RWPE2 (cell line): ENCODE measurements at regions not wholly inside any gene's neighbourhood (a gene's known extent, or its start where the extent isn't known, plus 50 kb on each side); places are given as distances from the start of the nearest gene placed in this dataset.

Source experiments
- ATAC-seq: fragments of 200-7000 bp; cut with Tn5 transposase; 3 replicates; pipeline ENCODE4 v1.9.1; 2021; ENCODE audit warnings: low read depth
- DNase-seq: peaks from one replicate; pipeline ENCODE4 v3.0.0-alpha.2; 2020; ENCODE audit warnings: low spot score
- H3K27ac ChIP-seq: fragments of 450-650 bp; 2 replicates; pipeline ENCODE4 v1.5.1; 2017; ENCODE audit warnings: mild to moderate bottlenecking; ENCODE audit not compliant: poor library complexity, severe bottlenecking
- H3K27me3 ChIP-seq: fragments of 250-450 bp; sonication (Bioruptor Pico); 2 replicates; pipeline ENCODE4 v1.5.1; 2021; ENCODE audit warnings: mild to moderate bottlenecking, moderate library complexity; ENCODE audit not compliant: insufficient read depth, poor library complexity, severe bottlenecking
- H3K36me3 ChIP-seq: fragments of 250-450 bp; sonication (Bioruptor Pico); 2 replicates; pipeline ENCODE4 v1.5.1; 2020; ENCODE audit warnings: low read depth, mild to moderate bottlenecking, moderate library complexity
- H3K4me1 ChIP-seq: fragments of 250-450 bp; sonication (Bioruptor Pico); 2 replicates; pipeline ENCODE4 v1.5.1; 2021; ENCODE audit warnings: mild to moderate bottlenecking, moderate library complexity; ENCODE audit not compliant: insufficient read depth, poor library complexity, severe bottlenecking
- H3K4me3 ChIP-seq: fragments of 250-450 bp; sonication (Bioruptor Pico); 2 replicates; pipeline ENCODE4 v1.5.1; 2021; ENCODE audit warnings: mild to moderate bottlenecking, moderate library complexity; ENCODE audit not compliant: severe bottlenecking
- H3K9me3 ChIP-seq: fragments of 250-450 bp; sonication (Bioruptor Pico); 2 replicates; pipeline ENCODE4 v1.5.1; 2021; ENCODE audit warnings: mild to moderate bottlenecking, moderate library complexity; ENCODE audit not compliant: severe bottlenecking
- CTCF ChIP-seq: fragments of 450-650 bp; IDR thresholded peaks from one replicate; pipeline ENCODE4 v1.5.1; 2017; ENCODE audit warnings: mild to moderate bottlenecking, moderate library complexity; ENCODE audit not compliant: poor library complexity, severe bottlenecking

GRCh38 chr17:33697557-33697956, 404.5 kb upstream of the ASIC2 start:
- no peak for ATAC-seq
- DNase-seq: no peak
- no peaks in the 10 kb centered on the region for H3K27me3 ChIP-seq
- TF ChIP-seq CTCF: no peak
- H3K4me1 ChIP-seq: no peaks in the 10 kb centered on the region
- H3K4me3 ChIP-seq: no peak overlapping the region
- no peaks in the 10 kb centered on the region for H3K36me3 ChIP-seq
- no peak overlapping the region for H3K27ac ChIP-seq
- H3K9me3 ChIP-seq: no peaks in the 10 kb centered on the region

GRCh38 chr17:33701910-33702309, 408.8 kb upstream of the ASIC2 start:
- TF ChIP-seq CTCF: no peak
- Histone ChIP-seq H3K9me3 (no peaks in the 10 kb centered on the region), H3K27ac (no peak overlapping the region), H3K4me1 (no peaks in the 10 kb centered on the region), H3K4me3 (no peak overlapping the region), H3K36me3 (no peaks in the 10 kb centered on the region), H3K27me3 (peaks cover 4% of the 10 kb centered on the region)
- ATAC-seq: no peak
- no peak for DNase-seq

GRCh38 chr17:33704856-33705255, 411.8 kb upstream of the ASIC2 start:
- no peak overlapping the region for H3K4me3 ChIP-seq
- ATAC-seq: no peak
- H3K27ac ChIP-seq: no peak overlapping the region
- no peak for DNase-seq
- no peaks in the 10 kb centered on the region for H3K4me1 ChIP-seq
- H3K36me3 ChIP-seq: no peaks in the 10 kb centered on the region
- H3K27me3 ChIP-seq: peaks cover 4% of the 10 kb centered on the region
- TF ChIP-seq CTCF: no peak
- no peaks in the 10 kb centered on the region for H3K9me3 ChIP-seq

GRCh38 chr17:33709881-33710280, 416.8 kb upstream of the ASIC2 start:
- H3K4me3 ChIP-seq: no peak overlapping the region
- no peak for TF ChIP-seq CTCF
- no peaks in the 10 kb centered on the region for H3K9me3 ChIP-seq
- H3K4me1 ChIP-seq: no peaks in the 10 kb centered on the region
- no peaks in the 10 kb centered on the region for H3K36me3 ChIP-seq
- peaks cover 4% of the 10 kb centered on the region for H3K27me3 ChIP-seq
- no peak for ATAC-seq
- no peak overlapping the region for H3K27ac ChIP-seq
- no peak for DNase-seq

GRCh38 chr17:33712120-33712519, 419.0 kb upstream of the ASIC2 start:
- Histone ChIP-seq H3K27ac (no peak overlapping the region), H3K9me3 (no peaks in the 10 kb centered on the region), H3K27me3 (no peaks in the 10 kb centered on the region), H3K4me1 (no peaks in the 10 kb centered on the region), H3K4me3 (no peak overlapping the region), H3K36me3 (no peaks in the 10 kb centered on the region)
- ATAC-seq: no peak
- DNase-seq: no peak
- no peak for TF ChIP-seq CTCF
